T-cell (primary cell): ENCODE measurements at regions not wholly inside any gene's neighbourhood (a gene's known extent, or its start where the extent isn't known, plus 50 kb on each side); places are given as distances from the start of the nearest gene placed in this dataset.
"Not testable (repeated sequence)": the region's sequence is repeated elsewhere in the genome, so short reads cannot be mapped to it uniquely, and the experiment has no call there.

Experiments
- ATAC-seq, 4 experiments: fragments of 200-7000 bp in 3 of 4; fragments of 150-1000 bp in 1 of 4; cut with Tn5 transposase; replicated peaks in 1 of 4; 1 replicate in 3 of 4; 2 replicates in 1 of 4; pipeline ENCODE4 v1.10.0; 2021; ENCODE audit warnings: moderate library complexity in 3 of 4, mild to moderate bottlenecking in 2 of 4, moderate number of reproducible peaks in 1 of 4
- CTCF ChIA-PET, 2 donors: fragments of 300-600 bp; sonication (Branson Sonifier 250); formaldehyde crosslinking; loops; one replicate each; lab custom pipeline; 2022; ENCODE audit warnings: antibody characterized with exemption in 2 of 2; lab: Charles Lee
- POLR2A ChIA-PET, 2 donors: fragments of 300-600 bp; sonication (Branson Sonifier 250); formaldehyde crosslinking; loops; one replicate each; lab custom pipeline; 2022; ENCODE audit warnings: antibody characterized with exemption in 2 of 2; lab: Charles Lee
- DNase-seq, 35 experiments: peaks; one replicate each; pipeline versions ENCODE4 v3.0.0 to v3.0.0-alpha.2; 2013 to 2023
- H3K27ac ChIP-seq: one replicate; pipeline ENCODE4 v1.5.1; 2013; ENCODE audit warnings: low read length
- H3K27me3 ChIP-seq, 2 experiments: replicated peaks in 1 of 2; 1 replicate in 1 of 2; 2 replicates in 1 of 2; pipeline versions ENCODE4 v1.6.1 to v1.7.0; 2013; ENCODE audit warnings: low read length in 1 of 2, mixed read lengths in 1 of 2; ENCODE audit not compliant: control insufficient read depth in 2 of 2, insufficient read depth in 2 of 2; ENCODE audit errors: extremely low read depth in 1 of 2
- H3K36me3 ChIP-seq, 2 donors: 1 replicate in 1 of 2; 2 replicates in 1 of 2; pipeline versions ENCODE4 v1.6.1 to v1.7.0; 2013; ENCODE audit warnings: low read length in 1 of 2; ENCODE audit not compliant: control insufficient read depth in 2 of 2, insufficient read depth in 1 of 2; ENCODE audit errors: extremely low read depth in 1 of 2
- H3K4me1 ChIP-seq, 2 experiments: 1 replicate in 1 of 2; 2 replicates in 1 of 2; pipeline versions ENCODE4 v1.6.1 to v1.7.0; 2013; ENCODE audit warnings: low read length in 2 of 2, mixed read lengths in 1 of 2; ENCODE audit not compliant: insufficient read depth in 2 of 2, control insufficient read depth in 1 of 2; ENCODE audit errors: extremely low read depth in 1 of 2
- H3K4me3 ChIP-seq, 2 donors: 1 replicate in 1 of 2; 2 replicates in 1 of 2; pipeline versions ENCODE4 v1.5.1 to v1.7.0; 2013; ENCODE audit warnings: mild to moderate bottlenecking in 2 of 2, low read length in 1 of 2, moderate library complexity in 1 of 2; ENCODE audit not compliant: control insufficient read depth in 1 of 2; ENCODE audit errors: extremely low read depth in 1 of 2
- H3K9me3 ChIP-seq: 2 replicates; pipeline ENCODE4 v1.7.0; 2013
- H3K27ac Mint-ChIP-seq, 2 donors: one replicate each; pipeline ENCODE4 v1.8.0; 2020 to 2021; ENCODE audit warnings: mild to moderate bottlenecking in 2 of 2, mixed read lengths in 2 of 2
- H3K27me3 Mint-ChIP-seq, 2 donors: one replicate each; pipeline ENCODE4 v1.8.0; 2021 to 2022; ENCODE audit warnings: mixed read lengths in 2 of 2
- H3K36me3 Mint-ChIP-seq: one replicate; pipeline ENCODE4 v1.8.0; 2021; ENCODE audit warnings: mixed read lengths
- H3K4me1 Mint-ChIP-seq, 3 donors: one replicate each; pipeline ENCODE4 v1.8.0; 2020 to 2022; ENCODE audit warnings: mixed read lengths in 3 of 3, mild to moderate bottlenecking in 1 of 3
- H3K4me3 Mint-ChIP-seq, 3 donors: one replicate each; pipeline ENCODE4 v1.8.0; 2020 to 2022; ENCODE audit warnings: mild to moderate bottlenecking in 3 of 3, mixed read lengths in 3 of 3, moderate library complexity in 3 of 3
- H3K9me3 Mint-ChIP-seq, 3 donors: one replicate each; pipeline ENCODE4 v1.8.0; 2020 to 2022; ENCODE audit warnings: mixed read lengths in 3 of 3
- WGBS: methylation state at CpG from one replicate; pipeline ENCODE4 v1.1.5; 2013; ENCODE audit warnings: missing lambda C conversion rate; ENCODE audit not compliant: insufficient coverage; 5-methylcytosine and 5-hydroxymethylcytosine counted together

- no peak for ATAC-seq
- POLR2A ChIA-PET = interaction anchor here in 1 of 2 donors (0.7 kb wide), 1 partner anchor 347 kb away, joined by 3 read pairs; no protein-coding TSS in a partner anchor
- peaks cover 37% of the 10 kb centered on the region for H3K36me3 Mint-ChIP-seq
- H3K27ac ChIP-seq = no peak overlapping the region
- H3K9me3 ChIP-seq = no peaks in the 10 kb centered on the region
- H3K4me3 ChIP-seq = no peak overlapping the region
- H3K9me3 Mint-ChIP-seq = peaks cover 0 to 7% (median 0%) of the 10 kb centered on the region in 3 donors
- CTCF ChIA-PET = interaction anchor here in 1 of 2 donors (1.0 kb wide), 1 partner anchor 35 kb away, joined by 3 read pairs; no protein-coding TSS in a partner anchor
- H3K36me3 ChIP-seq = no peaks in the 10 kb centered on the region
- WGBS = 69% methylated on average over 2 of the region's 3 CpGs
- H3K4me3 Mint-ChIP-seq = no peak overlapping the region
- no peaks in the 10 kb centered on the region for H3K27me3 Mint-ChIP-seq
- no peak for DNase-seq
- no peaks in the 10 kb centered on the region for H3K27me3 ChIP-seq
- no peak overlapping the region for H3K27ac Mint-ChIP-seq
- H3K4me1 ChIP-seq = no peaks in the 10 kb centered on the region
- H3K4me1 Mint-ChIP-seq = peaks cover 0 to 6% (median 0%) of the 10 kb centered on the region in 3 donors
These were observed 134.3 kb downstream of the LTN1 start for GRCh38 chr21:28858424-28858823.

- no peak overlapping the region for H3K4me3 Mint-ChIP-seq
- H3K27ac Mint-ChIP-seq = no peak overlapping the region
- ChIA-PET POLR2A (no interaction called here), CTCF (interaction anchor here in 1 of 2 donors (0.8 kb wide), 1 partner anchor 112 kb away, joined by 3 read pairs; no protein-coding TSS in a partner anchor)
- H3K27me3 Mint-ChIP-seq = no peaks in the 10 kb centered on the region
- WGBS = no CpG with 5 or more reads among the region's 2 CpGs
- H3K4me3 ChIP-seq = no peak overlapping the region
- H3K9me3 ChIP-seq = no peaks in the 10 kb centered on the region
- H3K36me3 Mint-ChIP-seq = peaks cover 38% of the 10 kb centered on the region
- H3K4me1 Mint-ChIP-seq = peaks cover 0 to 6% (median 0%) of the 10 kb centered on the region in 3 donors
- ATAC-seq (no peak), DNase-seq (no peak)
- H3K36me3 ChIP-seq = no peaks in the 10 kb centered on the region
- no peaks in the 10 kb centered on the region for H3K4me1 ChIP-seq
- no peaks in the 10 kb centered on the region for H3K27me3 ChIP-seq
- H3K27ac ChIP-seq = no peak overlapping the region
- H3K9me3 Mint-ChIP-seq = peaks cover 0 to 7% (median 0%) of the 10 kb centered on the region in 3 donors
These were observed 134.9 kb downstream of the LTN1 start for GRCh38 chr21:28857752-28858151.

GRCh38 chr21:28856588-28857250 is 136.0 kb downstream of the LTN1 start:
- ATAC-seq (no peak), DNase-seq (no peak)
- POLR2A ChIA-PET = no interaction called here
- no peak overlapping the region for H3K27ac Mint-ChIP-seq
- no peaks in the 10 kb centered on the region for H3K27me3 Mint-ChIP-seq
- Histone ChIP-seq H3K36me3 (no peaks in the 10 kb centered on the region), H3K4me1 (no peaks in the 10 kb centered on the region), H3K27ac (no peak overlapping the region), H3K9me3 (no peaks in the 10 kb centered on the region), H3K4me3 (no peak overlapping the region), H3K27me3 (no peaks in the 10 kb centered on the region)
- H3K4me3 Mint-ChIP-seq = no peak overlapping the region
- CTCF ChIA-PET = interaction anchor here in 1 of 2 donors (0.8 kb wide), 1 partner anchor 111 kb away, joined by 3 read pairs; no protein-coding TSS in a partner anchor
- peaks cover 0 to 6% (median 0%) of the 10 kb centered on the region in 3 donors for H3K4me1 Mint-ChIP-seq
- 92% methylated on average over 5 of the region's 5 CpGs for WGBS
- H3K9me3 Mint-ChIP-seq = peaks cover 0 to 7% (median 0%) of the 10 kb centered on the region in 3 donors
- H3K36me3 Mint-ChIP-seq = peaks cover 38% of the 10 kb centered on the region

- no peak overlapping the region for H3K4me3 ChIP-seq
- no peaks in the 10 kb centered on the region for H3K27me3 ChIP-seq
- CTCF ChIA-PET = no interaction called here
- POLR2A ChIA-PET = no interaction called here
- H3K4me1 ChIP-seq = no peaks in the 10 kb centered on the region
- 67% methylated on average over 1 of the region's 5 CpGs for WGBS
- H3K27ac ChIP-seq = no peak overlapping the region
- peaks cover 33% of the 10 kb centered on the region for H3K36me3 Mint-ChIP-seq
- ATAC-seq (no peak), DNase-seq (no peak)
- no peaks in the 10 kb centered on the region for H3K36me3 ChIP-seq
- peaks cover 0 to 7% (median 0%) of the 10 kb centered on the region in 3 donors for H3K9me3 Mint-ChIP-seq
- no peak overlapping the region for H3K4me3 Mint-ChIP-seq
- H3K9me3 ChIP-seq = no peaks in the 10 kb centered on the region
- H3K4me1 Mint-ChIP-seq = peaks cover 9 to 15% (median 10%) of the 10 kb centered on the region in 3 donors
- H3K27ac Mint-ChIP-seq = no peak overlapping the region
- no peaks in the 10 kb centered on the region for H3K27me3 Mint-ChIP-seq
These were observed 140.0 kb downstream of the LTN1 start for GRCh38 chr21:28852706-28853105.

GRCh38 chr21:28851645-28852044 is 141.0 kb downstream of the LTN1 start:
- H3K9me3 ChIP-seq = no peaks in the 10 kb centered on the region
- CTCF ChIA-PET = no interaction called here
- POLR2A ChIA-PET = no interaction called here
- no CpG with 5 or more reads among the region's 1 CpG for WGBS
- H3K4me1 ChIP-seq = no peaks in the 10 kb centered on the region
- Mint-ChIP-seq H3K4me1 (peaks cover 9 to 15% (median 10%) of the 10 kb centered on the region in 3 donors), H3K36me3 (peaks cover 33% of the 10 kb centered on the region), H3K27me3 (no peaks in the 10 kb centered on the region), H3K27ac (no peak overlapping the region), H3K4me3 (no peak overlapping the region), H3K9me3 (peaks cover 0 to 7% (median 0%) of the 10 kb centered on the region in 3 donors)
- no peaks in the 10 kb centered on the region for H3K36me3 ChIP-seq
- no peak overlapping the region for H3K4me3 ChIP-seq
- ATAC-seq = no peak
- no peaks in the 10 kb centered on the region for H3K27me3 ChIP-seq
- no peak for DNase-seq
- H3K27ac ChIP-seq = no peak overlapping the region

GRCh38 chr21:28839237-28839636 is 153.4 kb downstream of the LTN1 start:
- H3K4me3 Mint-ChIP-seq, ATAC-seq, POLR2A ChIA-PET, H3K4me3 ChIP-seq, H3K36me3 ChIP-seq, CTCF ChIA-PET, H3K27ac ChIP-seq, H3K9me3 ChIP-seq, DNase-seq, H3K36me3 Mint-ChIP-seq, H3K9me3 Mint-ChIP-seq, H3K27me3 ChIP-seq, H3K27me3 Mint-ChIP-seq: not testable (repeated sequence)
- no CpG with 5 or more reads among the region's 1 CpG for WGBS
- peak overlapping the region in 1 of 2 donors; percentile 49 for H3K27ac Mint-ChIP-seq
- H3K4me1 Mint-ChIP-seq = peaks cover 46 to 54% (median 50%) of the 10 kb centered on the region in 3 donors
- peaks cover 19 to 25% of the 10 kb centered on the region in 2 experiments for H3K4me1 ChIP-seq
